ENCODE measurements at regions not wholly inside any gene's neighbourhood (a gene's known extent, or its start where the extent isn't known, plus 50 kb on each side); places are given as distances from the start of the nearest gene placed in this dataset.

GRCh38 chr11:31958076-31958735 is 132.7 kb upstream of the RCN1 start:
- Histone ChIP-seq H4K5ac (ENCODE audit: insufficient read length, low read depth, low read length) (no peak overlapping the region), H3K4me2 (ENCODE audit: insufficient read depth in 1 of 2, low read depth in 2 of 2, low read length in 2 of 2) (no peak overlapping the region), H3K4ac (replicated peaks; ENCODE audit: insufficient read length, low read depth, low read length) (no peak overlapping the region), H3K4me1 (replicated peaks in 1 of 4; ENCODE audit: control insufficient read depth in 3 of 4, insufficient read depth in 4 of 4, low read length in 3 of 4) (peaks cover 0 to 5% (median 0%) of the 10 kb centered on the region in 4 experiments; a peak in 1 of 7 replicates), H3K27ac (ENCODE audit: low read depth, low read length) (no peak overlapping the region), H2BK5ac (ENCODE audit: low read depth, low read length) (no peak overlapping the region), H3K23me2 (ENCODE audit: low read depth, low read length) (no peaks in the 10 kb centered on the region), H3K36me3 (ENCODE audit: control insufficient read depth in 2 of 4, insufficient read depth in 4 of 4, low read length in 3 of 4) (no peaks in the 10 kb centered on the region), H3K9ac (replicated peaks in 1 of 4; ENCODE audit: extremely low read depth in 1 of 4, low read depth in 3 of 4, low read length in 3 of 4) (no peak overlapping the region), H3K4me3 (ENCODE audit: extremely low read depth in 1 of 4, insufficient read depth in 2 of 4, low read depth in 3 of 4, low read length in 4 of 4) (no peak overlapping the region), H3K79me1 (ENCODE audit: low read depth, low read length) (no peaks in the 10 kb centered on the region), H2BK12ac (ENCODE audit: low read depth, low read length) (no peak overlapping the region), H3K79me2 (ENCODE audit: control insufficient read depth in 1 of 2, insufficient read depth in 2 of 2, low read length in 2 of 2) (no peaks in the 10 kb centered on the region), H3K23ac (ENCODE audit: insufficient read length) (no peak overlapping the region), H2BK20ac (ENCODE audit: low read length) (no peak overlapping the region), H3K18ac (ENCODE audit: extremely low read depth, low read length) (no peak overlapping the region), H3K27me3 (replicated peaks in 1 of 4; ENCODE audit: control insufficient read depth in 3 of 4, extremely low read depth in 1 of 4, insufficient read depth in 3 of 4, low read length in 3 of 4) (no peaks in the 10 kb centered on the region; a peak in 1 of 7 replicates), H4K20me1 (replicated peaks in 1 of 2; ENCODE audit: control insufficient read depth in 1 of 2, insufficient read depth in 2 of 2, low read length in 2 of 2) (no peaks in the 10 kb centered on the region), H3K56ac (replicated peaks; ENCODE audit: insufficient read length, low read depth, low read length) (no peak overlapping the region), H2BK120ac (replicated peaks; ENCODE audit: low read depth, low read length) (no peak overlapping the region), H3K9me3 (ENCODE audit: insufficient read depth in 2 of 2, low read depth in 1 of 2, low read length in 1 of 2) (no peaks in the 10 kb centered on the region), H2AK5ac (ENCODE audit: low read depth, low read length) (no peak overlapping the region), H4K91ac (replicated peaks; ENCODE audit: insufficient read length, low read length) (no peak overlapping the region), H2AFZ (ENCODE audit: low read length) (peak overlapping the region; percentile 79; the same call in 1 of the 2 replicates), H2BK15ac (ENCODE audit: low read length) (no peak overlapping the region), H3K14ac (ENCODE audit: insufficient read length) (no peak overlapping the region), H4K8ac (ENCODE audit: extremely low read depth, insufficient read depth, low read length) (no peak overlapping the region)
- POLR2A ChIA-PET (ENCODE audit: partially characterized antibody): no interaction called here
- FAIRE-seq (peak; percentile 84), DNase-seq (ENCODE audit: low read depth in 1 of 2, low spot score in 2 of 2) (peak; percentile 47 to 97)
- CTCF ChIA-PET (ENCODE audit: partially characterized antibody): interaction anchor here (0.6 to 5.2 kb wide), 98 partner anchors 8 to 851 kb away, joined by 3 to 71 read pairs (median 5); no protein-coding TSS in a partner anchor
- 23% methylated on average over 15 of the region's 15 CpGs; no CpG with 5 or more reads in 1 of the 2 experiments for WGBS, 2 experiments (ENCODE audit: extremely low coverage in 1 of 2, insufficient coverage in 1 of 2, insufficient read length in 1 of 2, insufficient replicate concordance in 2 of 2, low coverage in 1 of 2, low lambda C conversion rate in 2 of 2, missing lambda C conversion rate in 1 of 2)
- TF ChIP-seq SIRT6 (IDR thresholded peaks at IDR 0.05; ENCODE audit: low read length) (no peak), SIN3A (conservative IDR thresholded peaks at IDR 0.05 in 1 of 2, IDR thresholded peaks at IDR 0.05 in 1 of 2; ENCODE audit: low read depth in 1 of 2, low read length in 2 of 2) (0 out of 4 replicates have a peak, but pooled peaks of 1 of the 2 experiments have one; percentile 31), ATF3 (IDR thresholded peaks at IDR 0.05; ENCODE audit: insufficient read depth, low read depth, low read length) (0 out of 2 replicates have a peak, but pooled peaks have one; percentile 30), USF2 (IDR thresholded peaks at IDR 0.05; ENCODE audit: low read length) (peak; percentile 3; the same call in 1 of the 2 replicates), RBBP5 (IDR thresholded peaks at IDR 0.05; ENCODE audit: borderline replicate concordance, low read depth, low read length) (no peak), TAF7 (optimal IDR thresholded peaks at IDR 0.05; ENCODE audit: borderline replicate concordance, low read depth, low read length) (peak; percentile 15), HDAC2 (IDR thresholded peaks at IDR 0.05; ENCODE audit: borderline replicate concordance in 1 of 2, low read depth in 2 of 2, low read length in 2 of 2) (no peak), RAD21 (IDR thresholded peaks at IDR 0.05 in 1 of 2, conservative IDR thresholded peaks at IDR 0.05 in 1 of 2; ENCODE audit: low read depth in 2 of 2, low read length in 2 of 2) (peak; percentile 93 to 94), PHF8 (conservative IDR thresholded peaks at IDR 0.05; ENCODE audit: low read depth, low read length) (no peak), SP2 (IDR thresholded peaks at IDR 0.05; ENCODE audit: low read length) (no peak)

Data from H1 (cell line).